HG03159 (cell line): ENCODE measurements at regions not wholly inside any gene's neighbourhood (a gene's known extent, or its start where the extent isn't known, plus 50 kb on each side); places are given as distances from the start of the nearest gene placed in this dataset.
A peak's percentile ranks its signal among the peaks of the same experiment; 100 is the strongest.
"Not testable (repeated sequence)": the region's sequence is repeated elsewhere in the genome, so short reads cannot be mapped to it uniquely, and the experiment has no call there.

Experiments used
- ATAC-seq: cut with Tn5 transposase; IDR thresholded peaks from one replicate; pipeline ENCODE4 v1.9.1; 2021; ENCODE audit warnings: mild to moderate bottlenecking, moderate library complexity; ENCODE audit not compliant: unreplicated experiment

DNA sequence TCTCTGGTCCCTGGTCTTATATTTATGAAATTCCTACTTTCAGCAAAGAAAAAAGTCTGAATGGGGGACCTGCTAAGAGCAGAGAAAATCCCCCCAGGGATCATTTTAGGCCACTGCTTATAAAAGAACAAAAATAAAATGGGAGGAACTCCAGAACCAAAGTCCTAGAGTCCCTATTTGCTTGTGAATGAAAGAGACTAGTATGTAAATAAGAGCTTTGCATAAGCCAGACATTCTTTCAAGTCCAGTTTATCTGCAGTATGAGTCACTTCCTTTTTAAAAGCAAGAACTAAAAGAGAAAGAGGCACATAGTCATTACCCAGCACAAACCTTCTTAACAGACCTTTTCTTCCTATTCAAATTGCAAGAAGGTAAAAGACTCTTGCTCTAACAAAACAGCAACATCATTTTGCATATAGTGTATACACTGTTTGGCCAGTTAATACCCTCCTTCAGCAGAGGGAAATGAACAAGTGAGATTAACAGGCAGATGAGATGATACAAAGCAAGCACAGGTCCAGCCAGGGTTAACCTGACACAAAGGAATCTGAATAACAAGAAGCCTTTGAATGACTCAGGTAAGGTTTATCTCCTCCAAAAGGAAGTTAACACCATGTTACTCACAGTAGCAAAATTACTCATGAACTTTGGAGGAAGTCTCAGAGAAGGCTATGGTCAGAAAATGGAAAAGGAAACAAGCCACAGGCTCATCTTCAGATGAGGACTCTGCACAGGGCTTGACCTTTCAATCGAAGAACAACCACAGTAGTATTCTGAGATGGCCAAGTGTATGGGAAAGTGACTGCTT, 87.3 kb downstream of the PHLDA1 start:
- ATAC-seq, result peak; percentile 98

DNA sequence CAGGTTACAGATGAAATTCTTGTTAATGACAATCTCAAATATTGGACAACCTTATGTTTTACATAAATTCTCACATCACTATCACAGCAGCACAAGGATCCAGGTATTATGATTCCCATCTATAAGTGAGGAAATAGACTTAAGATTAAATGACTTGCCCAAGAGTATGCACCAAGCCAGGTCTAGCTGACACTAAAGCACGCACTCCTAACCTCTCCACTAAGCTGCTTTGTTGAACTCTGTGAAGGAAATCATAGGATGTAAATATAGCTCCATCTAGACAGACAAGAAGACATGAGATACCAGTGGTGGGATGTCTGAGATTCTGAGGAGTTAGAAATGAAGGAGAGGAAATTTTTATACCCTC, 87.9 kb downstream of the PHLDA1 start:
- ATAC-seq, result no peak

DNA sequence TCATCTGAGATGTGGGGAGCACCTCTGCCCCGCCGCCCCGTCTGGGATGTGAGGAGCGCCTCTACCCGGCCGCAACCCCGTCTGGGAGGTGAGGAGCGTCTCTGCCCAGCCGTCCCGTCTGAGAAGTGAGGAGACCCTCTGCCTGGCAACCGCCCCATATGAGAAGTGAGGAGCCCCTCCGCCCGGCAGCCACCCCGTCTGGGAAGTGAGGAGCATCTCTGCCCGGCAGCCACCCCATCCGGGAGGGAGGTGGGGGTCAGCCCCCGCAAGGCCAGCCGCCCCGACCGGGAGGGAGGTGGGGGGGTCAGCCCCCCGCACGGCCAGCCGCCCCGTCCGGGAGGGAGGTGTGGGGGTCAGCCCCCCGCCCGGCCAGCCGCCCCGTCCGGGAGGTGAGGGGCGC, 89.9 kb downstream of the PHLDA1 start:
- not testable (repeated sequence) for ATAC-seq

DNA sequence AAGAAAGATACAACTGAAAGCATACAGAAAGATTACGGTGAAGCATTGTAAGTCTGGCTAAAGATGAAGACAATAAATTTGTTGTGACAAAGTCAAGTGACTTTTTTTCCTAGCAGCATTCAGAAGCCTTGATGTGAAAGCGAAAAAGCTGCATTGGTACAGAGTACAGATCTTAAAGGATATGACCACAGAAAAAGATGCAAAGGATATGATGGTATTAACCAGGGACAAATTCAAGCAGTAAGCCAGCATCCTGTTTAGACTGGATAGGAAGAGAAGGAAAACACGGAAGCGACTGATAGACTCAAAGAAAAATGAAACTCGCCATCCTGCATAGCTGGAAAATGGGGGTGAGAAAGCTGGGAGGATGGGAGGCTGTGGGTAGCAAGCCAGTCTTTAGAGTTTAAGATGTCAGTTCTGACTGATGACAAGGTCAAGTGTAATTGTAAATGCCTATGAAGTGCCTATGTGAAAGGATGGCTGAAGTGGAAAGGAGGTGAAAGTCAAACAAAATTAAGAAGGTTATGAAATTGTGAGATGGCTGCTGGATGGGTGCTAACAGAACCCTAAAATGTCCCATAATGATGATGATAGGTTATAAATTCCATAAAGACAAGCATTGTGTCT, 92.4 kb downstream of the PHLDA1 start:
- ATAC-seq, result no peak

DNA sequence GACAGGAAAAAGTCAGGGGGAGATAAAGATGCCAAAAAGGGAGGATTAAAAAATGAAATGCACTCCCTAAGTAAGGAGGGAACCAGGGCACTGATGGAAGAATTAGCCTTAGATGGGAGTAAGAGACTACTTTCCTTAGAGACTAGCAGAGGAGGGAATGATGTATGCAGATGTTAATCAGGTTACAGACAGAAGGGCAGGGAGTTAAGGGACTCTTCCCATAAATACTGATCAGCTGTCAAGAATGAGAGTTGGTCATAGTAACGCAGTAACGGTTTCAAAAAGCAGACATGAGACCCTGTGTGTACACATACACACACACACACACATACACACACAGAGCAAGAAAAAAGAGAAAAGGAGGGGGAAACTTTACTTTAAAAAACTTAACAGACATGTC, 93.4 kb downstream of the PHLDA1 start:
- no peak for ATAC-seq

DNA sequence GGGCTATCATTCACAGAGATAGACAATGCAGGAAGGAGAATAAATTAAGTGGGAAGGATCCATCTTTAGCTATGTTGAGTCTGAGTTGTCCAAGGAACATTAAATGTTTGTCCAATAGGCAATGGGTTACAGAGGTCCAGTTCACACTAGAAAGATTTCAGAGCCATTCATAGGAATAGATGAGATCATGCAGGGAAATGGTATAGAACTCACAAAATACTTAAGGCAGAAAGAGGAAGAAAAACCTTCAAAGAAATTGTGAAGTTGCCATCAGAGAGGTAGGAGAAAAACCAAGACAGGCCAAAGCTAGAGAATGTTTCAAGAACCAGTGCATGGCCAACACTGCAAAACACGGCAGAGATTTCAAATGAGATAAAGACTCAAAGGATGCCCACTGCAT, 94.1 kb downstream of the PHLDA1 start:
- no peak for ATAC-seq

DNA sequence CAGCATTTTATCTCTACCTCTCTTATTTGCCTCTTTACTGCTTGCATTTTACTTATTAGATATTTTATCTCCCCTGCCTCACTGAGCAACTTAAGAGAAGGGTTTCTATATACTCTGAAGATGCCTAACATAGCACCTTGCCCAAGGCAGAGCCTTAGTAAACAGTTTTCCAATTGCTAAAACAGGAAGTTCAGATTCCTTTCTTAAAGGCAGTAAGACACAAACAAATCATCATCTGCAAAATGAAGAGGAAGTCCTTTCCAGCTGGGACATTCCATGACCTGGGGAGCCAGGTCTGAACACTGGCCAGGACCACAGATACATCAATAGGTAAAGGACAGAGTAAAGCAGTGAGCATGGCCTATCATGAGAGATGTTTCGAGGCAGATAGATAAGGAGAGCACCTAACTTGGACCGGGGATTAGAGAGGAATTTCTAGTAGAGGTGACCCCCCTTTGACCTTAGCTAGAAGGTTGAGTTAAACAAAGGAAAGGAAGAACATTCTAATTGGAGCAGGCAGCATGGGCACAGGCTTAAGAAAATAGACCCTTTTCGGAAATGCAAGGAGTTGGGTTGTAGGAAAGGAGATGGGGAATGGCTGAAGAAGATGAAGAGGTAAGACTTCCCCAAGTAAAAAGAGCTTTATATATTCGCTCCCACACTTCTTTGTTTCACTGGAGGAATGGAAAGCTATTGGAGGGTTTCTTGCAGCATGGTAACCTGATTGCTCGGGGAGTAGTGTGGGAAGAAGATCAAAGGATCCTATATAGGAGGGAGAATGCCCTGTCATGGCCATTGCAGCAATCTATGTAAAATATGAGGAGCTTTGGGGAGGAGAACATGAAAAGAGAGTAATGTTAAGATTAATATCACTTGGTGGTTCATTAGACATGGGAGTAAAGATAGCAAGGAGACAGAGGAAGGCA, 94.8 kb downstream of the PHLDA1 start:
- ATAC-seq, result no peak

DNA sequence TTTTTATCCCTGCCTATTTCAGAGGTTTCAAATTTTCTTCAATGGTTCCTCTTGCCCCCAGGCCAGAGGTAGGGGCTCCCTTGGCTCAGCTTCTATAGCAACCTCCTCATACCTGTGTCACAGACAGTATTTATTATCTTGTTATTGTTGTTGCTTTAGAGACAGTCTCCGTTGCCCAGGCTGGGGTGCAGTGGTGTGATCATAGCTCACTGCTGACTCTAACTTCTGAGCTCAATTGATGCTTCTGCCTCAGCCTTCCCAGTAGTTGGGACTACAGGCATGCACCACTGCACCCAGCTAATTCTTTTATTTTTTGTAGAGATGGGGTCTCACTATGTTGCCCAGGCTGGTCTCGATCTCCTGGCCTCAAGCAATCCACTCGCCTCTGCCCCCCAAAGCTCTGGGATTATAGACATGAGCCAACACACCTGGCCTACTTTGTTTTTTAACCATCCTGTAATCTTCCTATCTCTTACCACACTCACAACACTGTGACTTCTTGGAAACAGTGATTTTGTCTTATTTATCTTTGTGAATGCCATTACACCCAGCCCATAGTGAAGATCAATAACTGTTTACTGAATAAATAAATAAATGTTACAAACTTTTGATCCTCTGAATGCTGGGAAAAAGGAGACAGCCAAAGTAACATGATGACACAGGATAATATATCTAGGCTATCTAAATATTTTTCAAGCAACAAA, 95.9 kb downstream of the PHLDA1 start:
- ATAC-seq, result no peak

DNA sequence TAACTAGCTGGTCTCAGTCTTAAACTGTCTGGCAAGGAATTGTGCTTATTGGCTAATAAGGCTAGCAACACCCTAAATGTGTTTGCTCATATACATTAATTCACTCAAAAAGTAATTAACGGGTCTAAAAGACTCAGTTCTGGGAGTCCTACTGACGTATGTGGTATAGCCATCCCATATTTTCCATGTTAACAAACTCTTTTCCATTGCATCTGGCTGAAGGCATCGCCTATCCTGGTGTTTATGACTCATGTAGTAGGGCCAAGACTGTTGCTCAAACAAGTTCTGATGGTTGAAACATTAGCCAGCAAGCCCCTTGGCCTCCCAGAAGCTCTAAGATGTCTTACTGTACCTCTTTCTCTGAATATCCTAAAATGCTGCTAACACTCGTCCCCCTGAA, 98.5 kb downstream of the PHLDA1 start:
- no peak for ATAC-seq

DNA sequence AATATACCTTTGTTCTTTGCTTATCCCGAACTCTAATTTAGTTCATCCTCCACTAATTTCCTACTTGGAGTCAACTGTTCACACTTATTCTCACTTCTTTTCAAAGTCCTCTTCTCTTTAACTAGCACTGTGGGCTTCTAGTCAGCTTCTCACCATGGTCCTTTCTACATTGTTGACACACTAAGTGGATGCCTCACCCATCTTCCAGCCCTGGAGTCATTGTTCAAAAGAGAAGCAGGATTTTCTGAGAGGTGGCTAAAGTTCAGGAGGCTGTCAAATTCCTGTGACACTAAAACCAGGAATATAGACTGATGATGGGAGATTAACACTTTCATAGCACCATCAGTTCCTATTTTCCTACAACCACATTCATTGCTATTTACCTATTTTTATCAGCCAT, 99.3 kb downstream of the PHLDA1 start:
- no peak for ATAC-seq

DNA sequence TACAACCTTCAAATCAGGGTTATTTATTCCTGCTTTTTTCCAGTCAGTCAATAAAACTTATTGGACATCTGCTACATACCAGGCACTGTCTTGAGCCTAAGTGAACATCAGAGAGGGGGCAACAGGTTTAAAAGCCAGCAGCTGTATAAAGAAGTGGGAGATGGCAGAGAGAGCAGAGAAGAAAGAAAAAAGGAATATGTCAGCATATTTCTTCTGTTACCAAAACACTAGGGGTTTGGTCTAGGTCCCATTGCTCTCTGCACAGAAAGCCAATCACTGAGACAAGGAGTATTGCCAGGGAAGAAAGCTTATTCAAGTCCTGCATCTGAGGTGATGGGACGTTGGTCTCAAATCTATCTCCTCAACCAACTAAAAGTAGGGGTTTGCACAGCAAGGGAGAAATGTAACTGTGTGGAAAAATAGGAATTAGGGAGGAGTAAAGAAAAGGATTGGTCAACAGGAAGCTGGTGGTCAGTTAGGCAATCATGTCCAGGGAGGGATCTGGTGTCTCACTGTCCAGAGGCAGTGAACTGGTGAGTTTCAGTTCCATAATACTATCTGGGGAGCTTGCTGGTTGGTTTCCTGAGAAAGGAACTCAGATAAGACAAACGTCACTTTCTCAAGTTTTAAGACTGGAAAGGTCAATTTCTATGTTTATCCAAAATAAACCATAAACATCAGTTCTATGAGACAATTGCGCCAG, 107.5 kb downstream of the PHLDA1 start:
- ATAC-seq, result no peak

DNA sequence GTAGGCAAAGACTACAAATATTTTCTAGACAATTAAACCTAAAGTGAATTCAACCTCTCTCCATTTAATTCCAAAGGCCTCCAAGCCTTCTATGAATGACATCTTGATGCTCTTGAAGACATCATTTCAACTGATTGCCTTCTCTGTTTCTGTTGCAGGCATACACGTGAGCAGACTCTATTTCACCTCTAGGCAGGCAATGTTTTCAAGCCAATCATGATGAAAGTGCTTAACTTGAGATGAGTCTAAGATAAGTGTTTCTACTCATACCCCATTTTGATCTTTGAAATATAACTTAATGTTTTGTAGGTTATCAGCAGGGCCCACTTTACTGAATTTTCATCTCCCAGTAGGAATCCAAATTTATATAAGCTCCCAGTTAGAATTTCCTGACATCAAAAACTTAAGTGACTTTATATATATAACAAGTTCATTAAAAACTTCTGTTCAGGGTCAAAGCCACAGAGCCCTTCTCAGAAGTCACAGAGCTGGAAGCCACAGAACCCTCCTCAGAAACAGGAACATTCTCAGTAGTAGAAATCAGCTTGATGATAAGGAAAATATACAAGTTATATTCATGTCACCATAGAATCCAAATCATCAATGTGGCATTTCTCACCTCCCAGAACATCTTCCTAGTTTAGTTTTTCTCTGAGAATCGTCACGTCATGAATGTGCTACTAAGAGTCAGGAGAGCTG, 108.5 kb downstream of the PHLDA1 start:
- ATAC-seq, result no peak

DNA sequence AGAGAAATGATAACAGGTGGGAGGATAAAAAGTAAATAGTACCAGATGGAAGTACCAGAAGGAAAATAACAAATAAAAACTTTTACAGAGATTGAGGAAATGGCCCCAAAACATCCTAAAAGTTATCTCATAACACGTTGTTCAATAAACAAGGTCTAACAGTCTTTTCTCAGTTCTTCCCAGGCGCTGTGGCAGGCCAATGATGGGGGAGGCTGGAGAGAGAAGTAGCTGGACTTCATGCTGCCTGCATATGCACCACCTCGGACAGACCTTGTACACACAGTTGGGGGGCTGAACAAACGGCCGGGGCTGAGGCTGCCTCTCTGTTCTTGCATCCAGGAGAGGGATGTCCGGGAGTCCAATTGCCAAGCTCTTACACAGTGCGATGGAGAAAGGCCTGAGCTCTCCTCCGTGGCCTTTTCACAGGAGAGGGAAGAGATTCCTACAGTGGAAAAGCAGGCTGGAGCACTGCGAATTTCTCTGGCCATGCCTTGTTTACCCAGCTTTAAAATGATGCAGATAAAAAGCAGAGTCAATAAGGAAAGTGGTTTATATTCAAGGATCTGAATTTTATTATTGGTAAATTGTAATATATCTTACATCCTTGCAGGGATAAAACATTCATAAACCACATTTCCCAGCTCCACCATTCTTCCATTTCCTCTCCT, 109.8 kb downstream of the PHLDA1 start:
- no peak for ATAC-seq

DNA sequence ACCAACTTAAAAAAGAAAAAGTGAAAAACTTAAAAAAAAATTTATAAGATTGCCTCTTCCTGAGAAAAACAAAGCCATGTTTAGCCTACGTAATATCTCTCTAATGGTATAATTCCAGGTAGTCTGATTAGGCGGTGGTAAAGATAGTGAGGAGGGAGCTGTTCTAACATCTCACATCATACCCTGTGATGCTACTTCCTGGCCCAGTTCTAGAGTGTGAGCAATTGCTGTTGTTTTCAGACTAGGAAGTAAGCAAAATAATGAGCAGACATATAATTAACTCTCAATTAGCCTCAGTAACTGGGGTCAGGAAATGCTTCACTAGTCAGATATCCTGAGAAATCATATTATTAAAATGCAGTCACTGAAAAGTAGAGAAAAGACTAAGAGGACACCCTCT, 113.9 kb downstream of the PHLDA1 start:
- no peak for ATAC-seq

DNA sequence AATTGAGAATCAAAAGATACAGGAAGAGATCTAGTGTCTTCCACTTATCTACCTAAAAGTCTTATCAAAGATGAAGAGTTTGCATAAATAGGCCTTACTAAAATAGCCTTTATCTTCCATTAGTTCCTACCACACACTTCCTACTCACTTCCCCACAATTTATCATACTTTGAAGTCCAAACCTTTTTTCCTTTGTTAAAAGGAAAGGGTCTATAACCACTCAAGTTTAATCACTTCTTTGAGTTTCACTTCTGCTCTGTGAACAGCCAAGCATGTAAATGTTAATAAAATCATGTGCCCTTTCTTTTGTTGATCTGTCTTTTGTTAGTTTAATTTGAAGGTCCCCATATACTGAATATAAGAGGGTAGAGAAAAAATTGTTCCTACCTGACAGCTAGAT, 114.5 kb downstream of the PHLDA1 start:
- ATAC-seq, result peak; percentile 86

DNA sequence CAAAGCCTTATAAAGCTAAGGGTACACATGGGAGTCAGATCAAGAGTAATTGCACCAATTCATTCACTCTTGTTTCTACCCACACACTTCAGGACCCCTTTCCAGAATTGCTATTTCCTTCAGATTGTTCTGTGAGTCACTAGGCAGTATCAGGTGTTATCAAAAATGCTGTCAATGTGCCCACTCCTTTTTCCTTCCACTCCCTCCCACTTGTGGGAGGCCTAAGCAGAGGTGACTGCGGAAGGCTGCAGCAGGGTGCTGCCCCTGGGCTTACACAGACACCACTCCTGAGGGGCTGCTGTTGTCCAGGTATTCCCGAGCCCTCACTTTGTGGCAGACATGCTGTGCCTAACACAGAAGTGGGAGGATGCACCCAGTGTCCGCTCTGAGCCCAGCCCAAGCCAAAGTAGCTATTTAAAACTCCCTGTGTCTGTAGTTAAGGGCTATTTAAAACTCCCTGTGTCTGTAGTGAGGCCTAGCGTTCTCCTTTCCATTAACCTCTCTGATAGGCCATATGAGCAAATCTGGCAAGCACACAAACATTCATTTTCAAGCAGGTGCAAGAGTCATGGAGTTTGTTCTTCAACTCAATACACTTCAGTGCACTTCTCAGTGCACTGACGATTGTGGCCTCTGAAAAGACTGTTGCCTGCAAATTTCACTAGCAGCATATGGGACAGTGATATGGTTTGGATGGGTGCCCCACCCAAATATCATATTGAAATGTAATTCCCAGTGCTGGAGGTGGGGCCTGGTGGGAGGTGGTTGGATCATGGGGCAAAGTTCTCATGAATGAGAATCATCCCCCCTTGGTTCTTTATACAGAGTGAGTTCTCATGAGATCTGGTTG, 117.8 kb downstream of the PHLDA1 start:
- no peak for ATAC-seq

DNA sequence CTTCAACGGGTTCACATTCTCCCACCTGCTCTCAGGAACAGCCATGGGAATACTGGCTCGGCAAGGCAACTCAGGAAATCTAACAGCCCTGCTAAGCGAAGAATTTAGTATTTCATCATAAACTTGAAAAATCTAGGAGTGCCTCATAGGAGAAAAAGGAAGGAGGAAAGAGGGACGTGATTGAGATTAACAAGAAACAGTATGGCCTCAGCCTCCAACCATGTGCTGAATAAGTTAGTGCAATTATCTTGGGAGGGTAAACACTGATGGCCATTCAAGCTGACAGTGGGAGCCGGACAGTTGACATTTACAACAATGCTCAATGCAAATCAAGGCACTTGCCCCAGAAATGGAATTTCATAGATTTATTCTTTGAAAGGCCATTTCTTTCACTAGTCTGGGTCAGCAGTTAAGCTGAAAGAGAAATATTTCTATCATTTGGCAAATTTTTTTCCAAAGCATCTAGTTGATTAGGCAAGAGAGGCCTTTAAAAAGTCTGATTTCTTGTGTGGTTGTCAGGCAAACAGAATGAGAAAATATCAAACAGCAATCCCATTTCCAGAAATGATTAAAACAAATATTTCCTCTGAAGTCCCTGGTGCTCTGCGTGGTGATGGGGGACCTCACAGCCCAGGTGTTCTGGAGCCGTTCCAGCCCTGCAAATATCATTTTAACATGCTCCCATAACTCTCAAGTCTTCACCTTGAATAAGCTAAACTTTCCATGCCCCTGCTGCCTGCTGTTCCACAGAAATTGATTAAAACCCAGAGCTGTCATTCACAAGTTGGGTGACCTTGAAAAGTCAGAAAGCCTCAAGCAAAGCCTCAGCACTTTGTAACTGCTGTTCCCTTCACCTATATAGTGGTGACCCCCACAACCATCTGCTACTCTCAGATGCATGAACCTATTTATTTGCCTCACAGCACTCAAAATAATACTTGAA, 121.6 kb downstream of the PHLDA1 start:
- ATAC-seq, result no peak
